ENCODE measurements at regions not wholly inside any gene's neighbourhood (a gene's known extent, or its start where the extent isn't known, plus 50 kb on each side); places are given as distances from the start of the nearest gene placed in this dataset.

GRCh38 chr10:78687626-78688025 lies 381.1 kb upstream of the ZMIZ1 start:
- Histone ChIP-seq H3K27me3 (replicated peaks; ENCODE audit: insufficient read depth) (no peaks in the 10 kb centered on the region), H3K9me3 (no peaks in the 10 kb centered on the region), H3K36me3 (no peaks in the 10 kb centered on the region), H3K4me1 (ENCODE audit: control insufficient read depth in 1 of 2, low read depth in 2 of 2) (peaks cover 9 to 29% of the 10 kb centered on the region in 2 donors), H3K4me3 (no peak overlapping the region), H3K27ac (no peak overlapping the region)
- no peak for TF ChIP-seq CTCF (IDR thresholded peaks at IDR 0.05)
- ATAC-seq (ENCODE audit: insufficient number of reproducible peaks, low FRiP score, low read depth): no peak
- DNase-seq (ENCODE audit: low spot score): no peak

GRCh38 chr10:78688230-78688900 lies 380.4 kb upstream of the ZMIZ1 start:
- H3K9me3 ChIP-seq: no peaks in the 10 kb centered on the region
- DNase-seq (ENCODE audit: low spot score) (no peak), ATAC-seq (ENCODE audit: insufficient number of reproducible peaks, low FRiP score, low read depth) (no peak)
- peak overlapping the region; percentile 72 to 89 for H3K27ac ChIP-seq
- no peaks in the 10 kb centered on the region for H3K27me3 ChIP-seq (replicated peaks; ENCODE audit: insufficient read depth)
- no peak overlapping the region for H3K4me3 ChIP-seq
- no peak for TF ChIP-seq CTCF (IDR thresholded peaks at IDR 0.05)
- H3K4me1 ChIP-seq (ENCODE audit: control insufficient read depth in 1 of 2, low read depth in 2 of 2): peaks cover 9 to 29% of the 10 kb centered on the region in 2 donors
- no peaks in the 10 kb centered on the region for H3K36me3 ChIP-seq

- H3K4me1 ChIP-seq (ENCODE audit: control insufficient read depth in 1 of 2, low read depth in 2 of 2): peaks cover 9 to 29% of the 10 kb centered on the region in 2 donors
- no peaks in the 10 kb centered on the region for H3K27me3 ChIP-seq (replicated peaks; ENCODE audit: insufficient read depth)
- ATAC-seq (ENCODE audit: insufficient number of reproducible peaks, low FRiP score, low read depth) (peak; percentile 77), DNase-seq (ENCODE audit: low spot score) (peak; percentile 33)
- H3K36me3 ChIP-seq: no peaks in the 10 kb centered on the region
- H3K27ac ChIP-seq: peak overlapping the region; percentile 72 to 89
- no peak for TF ChIP-seq CTCF (IDR thresholded peaks at IDR 0.05)
- peak overlapping the region; percentile 55 for H3K4me3 ChIP-seq
- H3K9me3 ChIP-seq: no peaks in the 10 kb centered on the region
These were observed 379.7 kb upstream of the ZMIZ1 start for GRCh38 chr10:78688901-78689583.

GRCh38 chr10:78689584-78689935 lies 379.2 kb upstream of the ZMIZ1 start:
- H3K27ac ChIP-seq: peak overlapping the region; percentile 66 to 89
- TF ChIP-seq CTCF (IDR thresholded peaks at IDR 0.05): no peak
- H3K36me3 ChIP-seq: no peaks in the 10 kb centered on the region
- H3K27me3 ChIP-seq (replicated peaks; ENCODE audit: insufficient read depth): no peaks in the 10 kb centered on the region
- no peak for DNase-seq (ENCODE audit: low spot score)
- peak overlapping the region; percentile 55 for H3K4me3 ChIP-seq
- no peaks in the 10 kb centered on the region for H3K9me3 ChIP-seq
- H3K4me1 ChIP-seq (ENCODE audit: control insufficient read depth in 1 of 2, low read depth in 2 of 2): peaks cover 9 to 29% of the 10 kb centered on the region in 2 donors
- ATAC-seq (ENCODE audit: insufficient number of reproducible peaks, low FRiP score, low read depth): no peak

GRCh38 chr10:78690354-78691111 lies 378.2 kb upstream of the ZMIZ1 start:
- H3K27me3 ChIP-seq (replicated peaks; ENCODE audit: insufficient read depth): no peaks in the 10 kb centered on the region
- ATAC-seq (ENCODE audit: insufficient number of reproducible peaks, low FRiP score, low read depth) (no peak), DNase-seq (ENCODE audit: low spot score) (no peak)
- no peak overlapping the region for H3K4me3 ChIP-seq
- H3K9me3 ChIP-seq: no peaks in the 10 kb centered on the region
- H3K36me3 ChIP-seq: no peaks in the 10 kb centered on the region
- no peak for TF ChIP-seq CTCF (IDR thresholded peaks at IDR 0.05)
- peak overlapping the region in 1 of 2 donors; percentile 66 for H3K27ac ChIP-seq
- H3K4me1 ChIP-seq (ENCODE audit: control insufficient read depth in 1 of 2, low read depth in 2 of 2): peaks cover 9 to 29% of the 10 kb centered on the region in 2 donors

Measured in thoracic aorta (tissue), 2 donors.